ENCODE measurements at regions not wholly inside any gene's neighbourhood (a gene's known extent, or its start where the extent isn't known, plus 50 kb on each side); places are given as distances from the start of the nearest gene placed in this dataset.

GRCh38 chr15:69893863-69894262 lies 203.9 kb downstream of the TLE3 start:
- Histone ChIP-seq H3K9me3 (ENCODE audit: control insufficient read depth, insufficient read depth, low read length) (no peaks in the 10 kb centered on the region), H3K36me3 (ENCODE audit: control insufficient read depth, insufficient read depth, low read length) (no peaks in the 10 kb centered on the region), H3K4me3 (ENCODE audit: low read length) (no peak overlapping the region), H3K27me3 (ENCODE audit: control insufficient read depth, insufficient read depth, low read length) (peaks cover 3% of the 10 kb centered on the region), H3K27ac (ENCODE audit: low read length) (no peak overlapping the region), H3K4me1 (ENCODE audit: control insufficient read depth, insufficient read depth, low read length) (no peaks in the 10 kb centered on the region)
- intact Hi-C loops (cut with micrococcal nuclease), result no loop called here
- Mint-ChIP-seq H3K27ac (no peak overlapping the region), H3K9me3 (no peaks in the 10 kb centered on the region), H3K36me3 (no peaks in the 10 kb centered on the region), H3K27me3 (ENCODE audit: low read depth in 2 of 2) (peaks cover 24 to 39% of the 10 kb centered on the region in 2 donors), H3K4me3 (no peak overlapping the region), H3K4me1 (no peaks in the 10 kb centered on the region)
- no peak for TF ChIP-seq CTCF (IDR thresholded peaks at IDR 0.05)
- ATAC-seq (no peak), DNase-seq (no peak)
- 76% methylated on average over 2 of the region's 2 CpGs for WGBS (ENCODE audit: insufficient coverage)

- TF ChIP-seq CTCF (IDR thresholded peaks at IDR 0.05), result no peak
- DNase-seq, result no peak
- no peaks in the 10 kb centered on the region for H3K36me3 ChIP-seq (ENCODE audit: control insufficient read depth, insufficient read depth, low read length)
- Mint-ChIP-seq H3K36me3 (no peaks in the 10 kb centered on the region), H3K27me3 (ENCODE audit: low read depth in 2 of 2) (peaks cover 24 to 39% of the 10 kb centered on the region in 2 donors), H3K4me1 (no peaks in the 10 kb centered on the region), H3K27ac (no peak overlapping the region), H3K9me3 (no peaks in the 10 kb centered on the region), H3K4me3 (no peak overlapping the region)
- H3K27me3 ChIP-seq (ENCODE audit: control insufficient read depth, insufficient read depth, low read length), result peaks cover 3% of the 10 kb centered on the region
- 90% methylated on average over 2 of the region's 2 CpGs for WGBS (ENCODE audit: insufficient coverage)
- no peaks in the 10 kb centered on the region for H3K9me3 ChIP-seq (ENCODE audit: control insufficient read depth, insufficient read depth, low read length)
- H3K4me3 ChIP-seq (ENCODE audit: low read length), result no peak overlapping the region
- H3K27ac ChIP-seq (ENCODE audit: low read length), result no peak overlapping the region
- H3K4me1 ChIP-seq (ENCODE audit: control insufficient read depth, insufficient read depth, low read length), result no peaks in the 10 kb centered on the region
- ATAC-seq, result no peak
- intact Hi-C loops (cut with micrococcal nuclease), result no loop called here
These were observed 202.5 kb downstream of the TLE3 start for GRCh38 chr15:69895202-69895601.

DNA sequence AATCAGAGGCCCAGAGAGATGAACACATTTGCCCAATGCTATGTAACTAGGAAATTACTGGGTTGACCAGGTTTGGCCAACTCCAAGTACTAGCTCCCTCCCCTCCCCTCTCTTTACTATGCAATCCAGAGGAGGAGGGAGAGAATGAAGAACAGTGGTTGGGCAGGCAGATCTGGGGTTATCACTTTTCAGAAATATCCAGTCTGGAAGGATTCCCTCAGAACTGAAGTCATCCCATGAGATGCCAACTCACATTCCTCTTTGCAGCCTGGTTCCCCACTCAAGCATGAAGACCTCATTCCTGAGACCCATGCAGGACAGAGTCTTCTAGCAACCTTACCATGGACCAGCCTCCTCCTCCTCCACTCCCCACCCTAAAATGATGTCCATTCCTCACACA lies 201.1 kb downstream of the TLE3 start:
- DNase-seq, result no peak
- H3K4me1 Mint-ChIP-seq, result no peaks in the 10 kb centered on the region
- H3K36me3 ChIP-seq (ENCODE audit: control insufficient read depth, insufficient read depth, low read length), result no peaks in the 10 kb centered on the region
- no peaks in the 10 kb centered on the region for H3K9me3 Mint-ChIP-seq
- no peak for TF ChIP-seq CTCF (IDR thresholded peaks at IDR 0.05)
- no peak overlapping the region for H3K4me3 Mint-ChIP-seq
- H3K36me3 Mint-ChIP-seq, result no peaks in the 10 kb centered on the region
- H3K4me3 ChIP-seq (ENCODE audit: low read length), result no peak overlapping the region
- H3K27me3 ChIP-seq (ENCODE audit: control insufficient read depth, insufficient read depth, low read length), result peaks cover 3% of the 10 kb centered on the region
- no peak overlapping the region for H3K27ac Mint-ChIP-seq
- peaks cover 21 to 39% of the 10 kb centered on the region in 2 donors for H3K27me3 Mint-ChIP-seq (ENCODE audit: low read depth in 2 of 2)
- no peaks in the 10 kb centered on the region for H3K9me3 ChIP-seq (ENCODE audit: control insufficient read depth, insufficient read depth, low read length)
- H3K27ac ChIP-seq (ENCODE audit: low read length), result no peak overlapping the region
- intact Hi-C loops (cut with micrococcal nuclease), result no loop called here
- no peaks in the 10 kb centered on the region for H3K4me1 ChIP-seq (ENCODE audit: control insufficient read depth, insufficient read depth, low read length)
- no peak for ATAC-seq

DNA sequence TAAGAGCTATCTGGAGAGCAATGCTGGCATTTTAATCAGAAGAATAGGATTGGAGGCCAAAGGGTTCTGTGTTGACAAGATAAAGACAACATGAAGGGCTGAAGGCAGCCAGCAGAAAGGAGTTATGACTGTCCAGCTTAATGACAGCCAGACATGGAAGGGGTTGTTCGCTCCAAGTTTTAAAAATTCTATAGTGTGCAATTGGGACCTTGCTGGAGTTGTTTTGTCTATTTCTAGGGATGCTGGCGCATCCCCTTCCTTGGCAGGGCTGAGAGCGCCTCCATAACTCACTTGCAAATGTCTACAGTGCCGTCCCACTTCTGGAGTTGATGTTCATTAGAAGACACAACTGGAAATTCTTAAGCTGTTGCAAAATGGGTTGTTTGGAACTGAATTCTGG lies 200.7 kb downstream of the TLE3 start:
- Histone ChIP-seq H3K9me3 (ENCODE audit: control insufficient read depth, insufficient read depth, low read length) (no peaks in the 10 kb centered on the region), H3K27me3 (ENCODE audit: control insufficient read depth, insufficient read depth, low read length) (peaks cover 3% of the 10 kb centered on the region), H3K36me3 (ENCODE audit: control insufficient read depth, insufficient read depth, low read length) (no peaks in the 10 kb centered on the region), H3K4me1 (ENCODE audit: control insufficient read depth, insufficient read depth, low read length) (no peaks in the 10 kb centered on the region), H3K4me3 (ENCODE audit: low read length) (no peak overlapping the region), H3K27ac (ENCODE audit: low read length) (no peak overlapping the region)
- TF ChIP-seq CTCF (IDR thresholded peaks at IDR 0.05), result no peak
- H3K4me1 Mint-ChIP-seq, result no peaks in the 10 kb centered on the region
- H3K27ac Mint-ChIP-seq, result no peak overlapping the region
- no peaks in the 10 kb centered on the region for H3K36me3 Mint-ChIP-seq
- H3K9me3 Mint-ChIP-seq, result no peaks in the 10 kb centered on the region
- H3K4me3 Mint-ChIP-seq, result no peak overlapping the region
- no peak for ATAC-seq
- H3K27me3 Mint-ChIP-seq (ENCODE audit: low read depth in 2 of 2), result peaks cover 21 to 39% of the 10 kb centered on the region in 2 donors
- DNase-seq, result no peak
- intact Hi-C loops (cut with micrococcal nuclease), result no loop called here
- 97% methylated on average over 4 of the region's 4 CpGs for WGBS (ENCODE audit: insufficient coverage)
